Muscle of leg (tissue), 3 donors: ENCODE measurements at regions not wholly inside any gene's neighbourhood (a gene's known extent, or its start where the extent isn't known, plus 50 kb on each side); places are given as distances from the start of the nearest gene placed in this dataset.

Experiments
- DNase-seq: peaks from one replicate; pipeline ENCODE4 v3.0.0; 2013
- H3K27ac ChIP-seq: one replicate; pipeline ENCODE4 v1.5.1; 2013; ENCODE audit warnings: mild to moderate bottlenecking, low read length, control low read depth
- H3K27me3 ChIP-seq: one replicate; pipeline ENCODE4 v1.6.1; 2013; ENCODE audit warnings: low read length; ENCODE audit not compliant: control insufficient read depth, insufficient read depth
- H3K36me3 ChIP-seq: one replicate; pipeline ENCODE4 v1.6.1; 2013; ENCODE audit warnings: low read length; ENCODE audit not compliant: control insufficient read depth, insufficient read depth
- H3K4me1 ChIP-seq: one replicate; pipeline ENCODE4 v1.6.1; 2013; ENCODE audit warnings: low read length; ENCODE audit not compliant: control insufficient read depth, insufficient read depth
- H3K4me3 ChIP-seq: one replicate; pipeline ENCODE4 v1.5.1; 2013; ENCODE audit warnings: low read length, control low read depth
- H3K9me3 ChIP-seq: replicated peaks from 2 replicates; pipeline ENCODE4 v1.6.1; 2013; ENCODE audit warnings: low read depth, low read length; ENCODE audit not compliant: control insufficient read depth
- WGBS: methylation state at CpG from one replicate; pipeline ENCODE4 v1.1.5; 2013; ENCODE audit warnings: missing lambda C conversion rate; ENCODE audit not compliant: insufficient coverage; 5-methylcytosine and 5-hydroxymethylcytosine counted together

DNA sequence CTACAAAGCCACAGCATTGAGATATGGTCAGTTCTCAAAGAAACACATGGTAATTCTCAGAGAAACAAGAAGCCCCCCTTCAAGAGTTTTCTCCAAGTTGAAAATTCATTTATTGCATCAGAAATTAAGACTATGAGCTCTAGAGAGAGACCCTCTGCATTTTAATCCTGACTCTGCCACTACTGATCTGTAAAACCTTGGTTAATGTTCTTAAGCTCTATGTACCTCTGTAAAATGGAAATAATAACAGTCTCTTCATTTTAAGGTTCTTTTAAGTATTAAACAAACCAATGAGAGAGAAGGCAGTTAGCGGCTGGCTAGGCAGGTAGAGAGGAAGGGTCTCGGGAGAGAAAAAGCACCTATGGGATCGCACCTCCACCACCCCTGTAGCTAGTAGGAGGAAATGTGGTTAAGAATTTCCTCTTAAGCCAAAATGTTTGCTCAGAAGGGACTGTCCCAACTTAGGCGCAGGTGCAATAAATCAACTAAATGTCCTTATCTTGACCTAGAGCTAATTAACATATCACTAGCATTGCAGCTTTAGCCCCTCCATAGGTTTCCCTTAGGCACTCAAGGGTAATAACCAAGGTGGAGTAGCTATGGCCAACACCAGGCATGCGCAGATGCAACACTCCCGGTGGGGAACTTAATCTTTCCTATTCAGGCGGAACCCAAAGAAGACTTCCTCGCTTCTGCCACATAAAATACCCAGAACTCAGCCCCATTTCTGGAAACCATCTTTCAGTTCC, 1685.4 kb downstream of the MRPL39 start:
- no peaks in the 10 kb centered on the region for H3K36me3 ChIP-seq
- H3K27me3 ChIP-seq = no peaks in the 10 kb centered on the region
- 89% methylated on average over 4 of the region's 8 CpGs for WGBS
- no peaks in the 10 kb centered on the region for H3K9me3 ChIP-seq
- H3K27ac ChIP-seq = no peak overlapping the region
- H3K4me3 ChIP-seq = no peak overlapping the region
- no peak for DNase-seq
- no peaks in the 10 kb centered on the region for H3K4me1 ChIP-seq

DNA sequence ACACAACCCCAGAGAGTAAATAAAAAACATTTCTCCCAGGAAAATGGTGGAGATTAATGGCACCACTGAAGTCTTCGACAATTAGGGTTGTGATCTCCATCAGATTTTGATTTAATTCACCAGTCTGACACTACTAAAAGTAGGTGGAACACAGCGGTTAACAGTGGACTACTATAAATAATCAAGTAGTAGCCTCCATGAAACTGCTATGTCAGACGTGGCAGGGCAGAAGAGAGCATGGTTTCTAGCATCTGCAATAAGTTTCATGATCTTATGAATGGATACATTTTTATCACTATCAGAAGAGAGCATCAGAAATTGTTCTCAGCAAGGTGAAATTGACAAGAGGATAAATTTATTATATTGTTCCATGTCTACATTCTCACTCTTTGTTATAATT, 1706.6 kb downstream of the MRPL39 start:
- WGBS = no CpG with 5 or more reads among the region's 3 CpGs

DNA sequence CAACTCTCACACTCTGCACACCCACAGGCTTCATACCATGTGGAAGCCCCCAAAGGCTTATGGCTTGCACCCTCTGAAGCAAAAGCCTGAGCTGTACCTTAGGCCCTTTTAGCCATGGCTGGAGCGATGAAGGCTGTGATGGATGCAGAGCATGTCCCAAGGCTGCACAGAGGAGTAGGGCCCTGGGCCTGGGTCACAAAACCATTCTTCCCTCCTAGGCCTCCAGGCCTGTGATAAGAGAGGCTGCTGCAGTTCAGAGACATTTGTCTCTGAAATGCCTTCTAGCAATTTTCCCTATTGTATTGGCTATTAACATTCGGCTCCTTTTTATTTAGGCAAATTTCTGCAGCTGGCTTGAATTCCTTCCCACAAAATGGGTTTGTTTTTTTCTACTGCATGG, 1707.7 kb downstream of the MRPL39 start:
- WGBS = 86% methylated on average over 2 of the region's 2 CpGs

More for the DNA sequence above, 1706.6 kb downstream of the MRPL39 start:
- peaks cover 2% of the 10 kb centered on the region for H3K9me3 ChIP-seq
- H3K27ac ChIP-seq = no peak overlapping the region
- no peak for DNase-seq
- H3K4me1 ChIP-seq = no peaks in the 10 kb centered on the region
- no peaks in the 10 kb centered on the region for H3K36me3 ChIP-seq
- no peaks in the 10 kb centered on the region for H3K27me3 ChIP-seq
- H3K4me3 ChIP-seq = no peak overlapping the region

DNA sequence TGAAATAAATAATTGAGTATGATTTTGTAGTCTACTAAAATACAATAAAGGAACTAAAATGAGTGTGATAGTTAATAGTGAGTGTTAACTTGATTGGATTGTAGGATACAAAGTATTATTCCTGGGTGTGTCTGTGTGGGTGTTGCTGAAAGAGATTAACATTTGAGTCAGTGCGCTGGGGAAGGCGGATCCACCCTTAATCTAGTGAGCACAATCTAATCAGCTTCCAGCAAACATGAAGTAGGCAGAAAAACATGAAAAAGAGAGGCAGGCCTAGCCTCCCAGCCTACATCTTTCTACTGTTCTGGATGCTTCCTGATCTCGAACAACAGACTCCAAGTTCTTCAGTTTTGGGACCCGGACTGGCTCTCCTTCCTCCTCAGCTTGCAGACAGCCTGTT, 1716.6 kb downstream of the MRPL39 start:
- no peaks in the 10 kb centered on the region for H3K36me3 ChIP-seq
- H3K27ac ChIP-seq = no peak overlapping the region
- H3K4me1 ChIP-seq = no peaks in the 10 kb centered on the region
- DNase-seq = no peak
- no peaks in the 10 kb centered on the region for H3K9me3 ChIP-seq
- WGBS = no CpG with 5 or more reads among the region's 4 CpGs
- H3K27me3 ChIP-seq = no peaks in the 10 kb centered on the region
- no peak overlapping the region for H3K4me3 ChIP-seq

More for the DNA sequence above, 1707.7 kb downstream of the MRPL39 start:
- H3K27me3 ChIP-seq = no peaks in the 10 kb centered on the region
- no peak overlapping the region for H3K27ac ChIP-seq
- no peaks in the 10 kb centered on the region for H3K4me1 ChIP-seq
- H3K9me3 ChIP-seq = peaks cover 2% of the 10 kb centered on the region
- no peaks in the 10 kb centered on the region for H3K36me3 ChIP-seq
- DNase-seq = no peak
- H3K4me3 ChIP-seq = no peak overlapping the region

DNA sequence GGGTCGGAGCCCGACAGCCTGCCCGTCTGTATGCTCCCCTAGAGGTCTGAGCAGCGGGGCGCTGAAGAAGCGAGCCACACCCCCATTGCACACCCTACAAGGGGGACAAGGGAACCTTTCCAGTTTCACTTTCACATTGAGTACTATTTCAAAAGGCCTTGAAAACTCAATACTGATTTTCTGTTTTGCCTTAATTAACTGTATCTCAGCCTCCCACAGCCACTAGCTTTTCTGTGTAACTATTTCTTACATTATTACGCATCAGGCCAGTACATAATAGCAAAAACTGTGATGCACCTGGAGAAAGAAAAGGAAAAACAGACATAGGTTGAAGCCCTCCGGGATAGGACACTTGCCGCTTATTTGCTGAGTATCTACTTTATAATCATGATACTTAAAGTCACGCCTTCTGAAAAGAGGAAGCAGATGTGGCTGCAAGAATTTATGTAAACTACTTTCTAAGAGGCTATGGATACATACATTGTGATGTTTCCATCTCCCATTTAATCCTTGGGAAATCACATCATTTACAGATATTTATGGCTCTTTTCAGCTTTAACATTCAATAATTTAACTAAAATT, 1719.5 kb downstream of the MRPL39 start:
- whole genome bisulfite sequencing = 84% methylated on average over 6 of the region's 10 CpGs
- Histone ChIP-seq H3K36me3 (no peaks in the 10 kb centered on the region), H3K27me3 (no peaks in the 10 kb centered on the region), H3K27ac (no peak overlapping the region), H3K4me1 (no peaks in the 10 kb centered on the region), H3K4me3 (no peak overlapping the region), H3K9me3 (no peaks in the 10 kb centered on the region)
- DNase-seq = no peak

DNA sequence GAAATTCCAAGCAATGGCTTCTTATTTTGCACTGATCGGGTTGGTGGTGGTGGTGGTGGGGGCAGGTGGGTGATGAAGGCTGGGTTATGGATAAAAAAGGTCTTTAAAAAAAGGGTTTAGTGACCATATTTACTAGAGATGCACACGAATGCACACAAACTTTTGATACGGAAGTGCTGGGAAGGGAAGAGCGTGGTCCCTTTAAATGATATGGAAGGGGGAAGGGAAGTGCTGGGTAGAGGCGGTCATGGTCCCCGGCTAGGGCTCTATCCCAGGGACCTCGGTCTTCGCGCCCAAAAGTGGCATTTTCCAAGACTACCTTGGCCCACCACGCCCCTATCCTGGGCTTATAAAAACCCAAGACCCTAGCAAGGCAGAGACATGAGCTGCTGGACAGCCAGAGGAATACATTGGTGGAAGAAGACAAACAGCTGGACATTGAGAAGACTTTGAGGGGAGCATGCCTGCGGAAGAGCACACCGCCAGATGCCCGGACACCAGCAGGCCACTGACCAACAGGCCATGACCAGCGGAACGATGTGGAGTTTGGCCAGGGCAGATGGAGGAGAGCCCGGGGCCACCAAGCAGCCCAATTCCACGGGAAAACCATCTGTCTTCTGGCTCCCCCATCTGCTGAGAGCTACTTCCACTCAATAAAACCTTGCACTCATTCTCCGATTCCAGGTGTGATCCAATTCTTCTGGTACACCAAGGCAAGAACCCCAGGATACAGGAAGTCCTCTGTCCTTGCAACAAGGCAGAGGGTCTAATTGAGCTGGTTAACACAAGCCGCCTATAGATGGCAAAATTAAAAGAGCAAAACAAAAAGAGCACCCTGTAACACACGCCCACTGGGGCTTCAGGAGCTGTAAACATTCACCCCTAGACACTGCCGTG, 1720.2 kb downstream of the MRPL39 start:
- DNase-seq = no peak
- H3K27ac ChIP-seq = no peak overlapping the region
- 92% methylated on average over 9 of the region's 21 CpGs for WGBS
- H3K27me3 ChIP-seq = no peaks in the 10 kb centered on the region
- H3K9me3 ChIP-seq = no peaks in the 10 kb centered on the region
- H3K36me3 ChIP-seq = no peaks in the 10 kb centered on the region
- no peaks in the 10 kb centered on the region for H3K4me1 ChIP-seq
- no peak overlapping the region for H3K4me3 ChIP-seq

DNA sequence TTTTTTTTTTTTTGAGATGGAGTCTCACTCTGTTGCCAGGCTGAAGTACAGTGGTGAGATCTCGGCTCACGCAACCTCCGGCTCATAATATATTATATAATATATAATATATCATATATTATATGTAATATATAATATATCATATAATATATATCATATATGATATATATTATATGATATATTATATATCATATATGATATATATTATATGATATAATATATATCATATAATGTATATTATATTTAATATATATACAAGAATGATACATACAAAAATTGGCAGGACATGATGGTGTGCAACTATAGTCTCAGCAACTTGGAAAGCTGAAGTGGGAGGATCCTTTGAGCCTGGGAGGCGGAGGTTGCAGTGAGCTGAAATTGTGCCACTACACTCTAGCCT, 1725.5 kb downstream of the MRPL39 start:
- DNase-seq = no peak
- no peaks in the 10 kb centered on the region for H3K9me3 ChIP-seq
- H3K27me3 ChIP-seq = no peaks in the 10 kb centered on the region
- no peak overlapping the region for H3K27ac ChIP-seq
- H3K4me1 ChIP-seq = no peaks in the 10 kb centered on the region
- no CpG with 5 or more reads among the region's 4 CpGs for WGBS
- no peak overlapping the region for H3K4me3 ChIP-seq
- no peaks in the 10 kb centered on the region for H3K36me3 ChIP-seq

DNA sequence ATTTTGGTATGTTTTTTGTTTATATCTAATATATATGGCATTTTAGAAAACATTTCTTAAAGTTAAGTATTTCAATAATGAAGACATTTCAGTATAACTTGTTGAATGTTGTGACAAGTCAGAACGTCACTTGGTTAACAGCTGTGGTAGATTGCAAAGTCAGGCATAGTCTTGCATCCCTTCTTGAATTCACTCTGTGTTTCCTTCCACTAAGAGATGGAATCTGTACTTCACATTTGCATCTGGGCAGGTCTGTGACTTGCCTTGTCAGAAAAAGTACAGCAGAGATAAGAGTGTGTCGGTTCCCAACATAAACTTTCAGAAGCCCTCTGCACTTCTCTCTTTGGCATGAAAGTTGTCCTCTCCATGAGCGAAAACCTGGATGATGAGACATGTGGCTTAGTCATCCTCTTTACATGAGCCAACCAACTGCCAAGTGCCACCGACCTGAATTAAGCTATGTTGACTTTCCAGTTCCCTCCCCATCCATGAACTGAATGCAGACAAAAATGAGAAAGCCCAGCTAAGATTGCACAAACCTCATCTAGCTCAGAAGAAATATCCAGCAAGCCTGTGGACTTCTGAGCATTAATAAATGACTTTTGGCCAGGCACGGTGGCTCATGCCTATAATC, 1730.2 kb downstream of the MRPL39 start:
- no peak overlapping the region for H3K4me3 ChIP-seq
- no peaks in the 10 kb centered on the region for H3K27me3 ChIP-seq
- H3K36me3 ChIP-seq = no peaks in the 10 kb centered on the region
- no peaks in the 10 kb centered on the region for H3K4me1 ChIP-seq
- H3K9me3 ChIP-seq = no peaks in the 10 kb centered on the region
- WGBS = 100% methylated on average over 2 of the region's 5 CpGs
- H3K27ac ChIP-seq = no peak overlapping the region
- no peak for DNase-seq

DNA sequence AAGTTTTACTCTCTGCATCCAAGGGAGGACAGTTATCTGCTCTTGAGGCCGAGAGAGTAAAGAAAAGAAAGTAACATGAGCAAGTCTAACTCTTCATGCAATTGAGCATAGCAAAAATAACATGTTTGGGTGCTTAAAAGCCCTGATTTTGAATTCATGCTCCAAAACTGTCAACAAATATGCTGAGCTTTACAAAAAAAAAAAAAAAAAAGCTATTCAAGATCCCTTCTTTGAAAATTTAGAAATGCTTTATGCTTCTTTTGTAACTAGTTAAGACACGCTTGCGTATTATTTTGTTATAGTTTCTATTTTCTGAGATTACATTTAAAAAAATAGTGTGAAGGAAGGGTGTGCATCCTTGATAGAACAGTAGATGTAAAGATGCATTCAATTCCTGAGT, 1733.0 kb downstream of the MRPL39 start:
- Histone ChIP-seq H3K36me3 (no peaks in the 10 kb centered on the region), H3K27ac (no peak overlapping the region), H3K27me3 (no peaks in the 10 kb centered on the region), H3K4me3 (no peak overlapping the region), H3K9me3 (no peaks in the 10 kb centered on the region), H3K4me1 (no peaks in the 10 kb centered on the region)
- DNase-seq = no peak
- WGBS = no CpG with 5 or more reads among the region's 3 CpGs
